Nephron (organoid): ENCODE measurements at regions not wholly inside any gene's neighbourhood (a gene's known extent, or its start where the extent isn't known, plus 50 kb on each side); places are given as distances from the start of the nearest gene placed in this dataset.

Experiments used
- H3K27ac Mint-ChIP-seq, 3 experiments: 2 replicates each; pipeline ENCODE4 v1.8.0; 2020; ENCODE audit warnings: mixed read lengths in 3 of 3, mild to moderate bottlenecking in 2 of 3, moderate library complexity in 1 of 3
- H3K27me3 Mint-ChIP-seq: 2 replicates; pipeline ENCODE4 v1.8.0; 2021; ENCODE audit warnings: low read depth, mild to moderate bottlenecking, moderate library complexity, mixed read lengths
- H3K36me3 Mint-ChIP-seq: 2 replicates; pipeline ENCODE4 v1.8.0; 2020; ENCODE audit warnings: low read depth, mixed read lengths
- H3K4me1 Mint-ChIP-seq: 2 replicates; pipeline ENCODE4 v1.8.0; 2020; ENCODE audit warnings: mixed read lengths
- H3K4me3 Mint-ChIP-seq, 3 experiments: 2 replicates each; pipeline ENCODE4 v1.8.0; 2020; ENCODE audit warnings: mild to moderate bottlenecking in 3 of 3, mixed read lengths in 3 of 3, moderate library complexity in 2 of 3
- H3K9me3 Mint-ChIP-seq: 2 replicates; pipeline ENCODE4 v1.8.0; 2020; ENCODE audit warnings: mixed read lengths
- CTCF ChIP-seq, 3 experiments: fragments of 200-600 bp; sonication (generic); IDR thresholded peaks; one replicate each; pipeline ENCODE4 v1.5.0; 2021; ENCODE audit warnings: antibody characterized with exemption in 3 of 3; ENCODE audit not compliant: unreplicated experiment in 3 of 3

GRCh38 chr1:10867914-10868598, 71.6 kb upstream of the CASZ1 start:
- Mint-ChIP-seq H3K4me1 (peaks cover 45% of the 10 kb centered on the region), H3K9me3 (no peaks in the 10 kb centered on the region), H3K27me3 (peaks cover 76% of the 10 kb centered on the region), H3K4me3 (peak overlapping the region; percentile 72 to 81 (median 74)), H3K36me3 (no peaks in the 10 kb centered on the region), H3K27ac (peak overlapping the region in 2 of 3 experiments; percentile 44 to 47)
- TF ChIP-seq CTCF (IDR thresholded peaks at IDR 0.05; ENCODE audit: unreplicated experiment in 3 of 3) = no peak

- Mint-ChIP-seq H3K4me3 (no peak overlapping the region), H3K36me3 (no peaks in the 10 kb centered on the region), H3K27me3 (peaks cover 74% of the 10 kb centered on the region), H3K4me1 (peaks cover 40% of the 10 kb centered on the region), H3K9me3 (no peaks in the 10 kb centered on the region), H3K27ac (no peak overlapping the region)
- TF ChIP-seq CTCF (IDR thresholded peaks at IDR 0.05; ENCODE audit: unreplicated experiment in 3 of 3) = no peak
Measured at GRCh38 chr1:10868599-10868965, 72.1 kb upstream of the CASZ1 start.

GRCh38 chr1:10869933-10870332, 73.5 kb upstream of the CASZ1 start:
- Mint-ChIP-seq H3K27ac (no peak overlapping the region), H3K4me3 (no peak overlapping the region), H3K9me3 (no peaks in the 10 kb centered on the region), H3K4me1 (peaks cover 26% of the 10 kb centered on the region), H3K27me3 (peaks cover 71% of the 10 kb centered on the region), H3K36me3 (no peaks in the 10 kb centered on the region)
- no peak for TF ChIP-seq CTCF (IDR thresholded peaks at IDR 0.05; ENCODE audit: unreplicated experiment in 3 of 3)

GRCh38 chr1:10870493-10871096, 74.1 kb upstream of the CASZ1 start:
- H3K36me3 Mint-ChIP-seq = no peaks in the 10 kb centered on the region
- TF ChIP-seq CTCF (IDR thresholded peaks at IDR 0.05; ENCODE audit: unreplicated experiment in 3 of 3) = no peak

GRCh38 chr1:10873189-10873588, 76.7 kb upstream of the CASZ1 start:
- H3K9me3 Mint-ChIP-seq = no peaks in the 10 kb centered on the region
- peaks cover 65% of the 10 kb centered on the region for H3K27me3 Mint-ChIP-seq
- H3K27ac Mint-ChIP-seq = no peak overlapping the region
- no peak overlapping the region for H3K4me3 Mint-ChIP-seq
- no peak for TF ChIP-seq CTCF (IDR thresholded peaks at IDR 0.05; ENCODE audit: unreplicated experiment in 3 of 3)
- no peaks in the 10 kb centered on the region for H3K36me3 Mint-ChIP-seq
- peaks cover under 1% of the 10 kb centered on the region for H3K4me1 Mint-ChIP-seq

More at GRCh38 chr1:10870493-10871096, 74.1 kb upstream of the CASZ1 start:
- Mint-ChIP-seq H3K27me3 (peaks cover 70% of the 10 kb centered on the region), H3K27ac (no peak overlapping the region), H3K4me3 (no peak overlapping the region), H3K9me3 (no peaks in the 10 kb centered on the region), H3K4me1 (peaks cover 20% of the 10 kb centered on the region)

GRCh38 chr1:10874351-10874750, 77.9 kb upstream of the CASZ1 start:
- no peak for TF ChIP-seq CTCF (IDR thresholded peaks at IDR 0.05; ENCODE audit: unreplicated experiment in 3 of 3)
- Mint-ChIP-seq H3K36me3 (no peaks in the 10 kb centered on the region), H3K4me3 (no peak overlapping the region), H3K4me1 (no peaks in the 10 kb centered on the region), H3K27ac (no peak overlapping the region), H3K27me3 (peaks cover 59% of the 10 kb centered on the region), H3K9me3 (no peaks in the 10 kb centered on the region)
